ENCODE measurements at regions not wholly inside any gene's neighbourhood (a gene's known extent, or its start where the extent isn't known, plus 50 kb on each side); places are given as distances from the start of the nearest gene placed in this dataset.

GRCh38 chr2:35831385-35831784, 524.2 kb upstream of the CRIM1 start:
- H3F3A ChIP-seq (ENCODE audit: insufficient read depth, low read length, poor library complexity, severe bottlenecking) = no peaks in the 10 kb centered on the region
- H3K9me3 ChIP-seq (ENCODE audit: low read length) = no peaks in the 10 kb centered on the region
- no peak overlapping the region for H3K27ac ChIP-seq (ENCODE audit: low read length)
- TF ChIP-seq SMC3 (conservative IDR thresholded peaks at IDR 0.05; ENCODE audit: poor library complexity) (no peak), EP300 (conservative IDR thresholded peaks at IDR 0.05; ENCODE audit: poor library complexity, severe bottlenecking) (no peak), TAF1 (IDR thresholded peaks at IDR 0.05; ENCODE audit: low read depth) (no peak), EZH2 (IDR thresholded peaks at IDR 0.05; ENCODE audit: borderline replicate concordance, insufficient read depth, low read length, poor library complexity, severe bottlenecking) (no peak), MXI1 (conservative IDR thresholded peaks at IDR 0.05; ENCODE audit: poor library complexity, severe bottlenecking) (no peak), POLR2AphosphoS5 (IDR thresholded peaks at IDR 0.05) (no peak), RAD21 (conservative IDR thresholded peaks at IDR 0.05) (no peak), CTCF (IDR thresholded peaks at IDR 0.05; ENCODE audit: poor library complexity, severe bottlenecking) (no peak)
- TF ChIP-seq, protein P1, sequence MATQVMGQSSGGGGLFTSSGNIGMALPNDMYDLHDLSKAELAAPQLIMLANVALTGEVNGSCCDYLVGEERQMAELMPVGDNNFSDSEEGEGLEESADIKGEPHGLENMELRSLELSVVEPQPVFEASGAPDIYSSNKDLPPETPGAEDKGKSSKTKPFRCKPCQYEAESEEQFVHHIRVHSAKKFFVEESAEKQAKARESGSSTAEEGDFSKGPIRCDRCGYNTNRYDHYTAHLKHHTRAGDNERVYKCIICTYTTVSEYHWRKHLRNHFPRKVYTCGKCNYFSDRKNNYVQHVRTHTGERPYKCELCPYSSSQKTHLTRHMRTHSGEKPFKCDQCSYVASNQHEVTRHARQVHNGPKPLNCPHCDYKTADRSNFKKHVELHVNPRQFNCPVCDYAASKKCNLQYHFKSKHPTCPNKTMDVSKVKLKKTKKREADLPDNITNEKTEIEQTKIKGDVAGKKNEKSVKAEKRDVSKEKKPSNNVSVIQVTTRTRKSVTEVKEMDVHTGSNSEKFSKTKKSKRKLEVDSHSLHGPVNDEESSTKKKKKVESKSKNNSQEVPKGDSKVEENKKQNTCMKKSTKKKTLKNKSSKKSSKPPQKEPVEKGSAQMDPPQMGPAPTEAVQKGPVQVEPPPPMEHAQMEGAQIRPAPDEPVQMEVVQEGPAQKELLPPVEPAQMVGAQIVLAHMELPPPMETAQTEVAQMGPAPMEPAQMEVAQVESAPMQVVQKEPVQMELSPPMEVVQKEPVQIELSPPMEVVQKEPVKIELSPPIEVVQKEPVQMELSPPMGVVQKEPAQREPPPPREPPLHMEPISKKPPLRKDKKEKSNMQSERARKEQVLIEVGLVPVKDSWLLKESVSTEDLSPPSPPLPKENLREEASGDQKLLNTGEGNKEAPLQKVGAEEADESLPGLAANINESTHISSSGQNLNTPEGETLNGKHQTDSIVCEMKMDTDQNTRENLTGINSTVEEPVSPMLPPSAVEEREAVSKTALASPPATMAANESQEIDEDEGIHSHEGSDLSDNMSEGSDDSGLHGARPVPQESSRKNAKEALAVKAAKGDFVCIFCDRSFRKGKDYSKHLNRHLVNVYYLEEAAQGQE (IDR thresholded peaks at IDR 0.05; ENCODE audit: borderline replicate concordance) = no peak
- H3K9me2 ChIP-seq (ENCODE audit: insufficient read depth, low read length) = no peaks in the 10 kb centered on the region
- no peaks in the 10 kb centered on the region for H3K79me2 ChIP-seq (replicated peaks; ENCODE audit: insufficient read depth, low read length)
- H3K9ac ChIP-seq (ENCODE audit: low read length) = no peak overlapping the region
- no peaks in the 10 kb centered on the region for H3K36me3 ChIP-seq (ENCODE audit: insufficient read depth, low read length)
- H3K4me3 ChIP-seq (ENCODE audit: low read length) = no peak overlapping the region
- no peaks in the 10 kb centered on the region for H4K20me1 ChIP-seq (ENCODE audit: insufficient read depth)
- no peak overlapping the region for H2AFZ ChIP-seq (ENCODE audit: low read depth, low read length)
- H3K4me2 ChIP-seq (ENCODE audit: low read length) = no peak overlapping the region
- H3K27me3 ChIP-seq (ENCODE audit: insufficient read depth, low read depth, low read length) = no peaks in the 10 kb centered on the region

- Histone ChIP-seq H3K27me3 (ENCODE audit: insufficient read depth, low read depth, low read length) (no peaks in the 10 kb centered on the region), H3K79me2 (replicated peaks; ENCODE audit: insufficient read depth, low read length) (no peaks in the 10 kb centered on the region), H3K4me3 (ENCODE audit: low read length) (no peak overlapping the region), H3K9me2 (ENCODE audit: insufficient read depth, low read length) (no peaks in the 10 kb centered on the region), H3K36me3 (ENCODE audit: insufficient read depth, low read length) (no peaks in the 10 kb centered on the region), H3K4me2 (ENCODE audit: low read length) (no peak overlapping the region), H3F3A (ENCODE audit: insufficient read depth, low read length, poor library complexity, severe bottlenecking) (no peaks in the 10 kb centered on the region), H4K20me1 (ENCODE audit: insufficient read depth) (no peaks in the 10 kb centered on the region), H3K9me3 (ENCODE audit: low read length) (no peaks in the 10 kb centered on the region), H3K27ac (ENCODE audit: low read length) (no peak overlapping the region), H2AFZ (ENCODE audit: low read depth, low read length) (no peak overlapping the region), H3K9ac (ENCODE audit: low read length) (no peak overlapping the region)
- TF ChIP-seq, protein P1 (IDR thresholded peaks at IDR 0.05; ENCODE audit: borderline replicate concordance) = no peak
- TF ChIP-seq RAD21 (conservative IDR thresholded peaks at IDR 0.05) (no peak), POLR2AphosphoS5 (IDR thresholded peaks at IDR 0.05) (no peak), MXI1 (conservative IDR thresholded peaks at IDR 0.05; ENCODE audit: poor library complexity, severe bottlenecking) (no peak), CTCF (IDR thresholded peaks at IDR 0.05; ENCODE audit: poor library complexity, severe bottlenecking) (no peak), SMC3 (conservative IDR thresholded peaks at IDR 0.05; ENCODE audit: poor library complexity) (no peak), EP300 (conservative IDR thresholded peaks at IDR 0.05; ENCODE audit: poor library complexity, severe bottlenecking) (no peak), TAF1 (IDR thresholded peaks at IDR 0.05; ENCODE audit: low read depth) (no peak), EZH2 (IDR thresholded peaks at IDR 0.05; ENCODE audit: borderline replicate concordance, insufficient read depth, low read length, poor library complexity, severe bottlenecking) (no peak)
Observed at GRCh38 chr2:35830833-35831232, 524.7 kb upstream of the CRIM1 start.
